SW 1271 (cell line): ENCODE measurements at regions not wholly inside any gene's neighbourhood (a gene's known extent, or its start where the extent isn't known, plus 50 kb on each side); places are given as distances from the start of the nearest gene placed in this dataset.

ENCODE experiments used
- DNase-seq, 2 experiments: peaks; one replicate each; lab custom pipeline; 2025; lab: John Stamatoyannopoulos, UW

- DNase-seq, result no peak
These were observed 87.3 kb upstream of the RAB4A start for GRCh38 chr1:229183588-229183987.

GRCh38 chr1:229184066-229184465, 86.8 kb upstream of the RAB4A start:
- no peak for DNase-seq

DNA sequence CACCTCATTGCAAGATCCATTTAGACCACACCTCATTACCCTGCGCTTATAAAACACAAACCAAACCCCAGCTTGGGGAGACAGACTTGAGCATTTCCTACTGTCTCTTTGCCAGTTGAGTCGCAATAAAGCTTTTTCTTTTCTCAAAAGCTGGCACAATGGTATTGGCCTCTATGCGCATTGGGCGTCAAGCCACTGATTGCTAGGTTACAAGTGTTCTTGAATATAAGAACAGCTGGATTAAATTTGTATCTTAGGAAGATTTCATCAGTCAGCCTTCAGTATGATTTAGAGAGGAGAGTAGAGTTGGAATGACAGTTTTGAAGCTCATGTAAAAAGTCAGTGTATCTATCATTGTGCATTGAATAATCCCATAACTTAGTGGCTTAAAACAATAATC, 84.9 kb upstream of the RAB4A start:
- DNase-seq, result no peak

GRCh38 chr1:229186373-229187056, 84.4 kb upstream of the RAB4A start:
- no peak for DNase-seq

DNA sequence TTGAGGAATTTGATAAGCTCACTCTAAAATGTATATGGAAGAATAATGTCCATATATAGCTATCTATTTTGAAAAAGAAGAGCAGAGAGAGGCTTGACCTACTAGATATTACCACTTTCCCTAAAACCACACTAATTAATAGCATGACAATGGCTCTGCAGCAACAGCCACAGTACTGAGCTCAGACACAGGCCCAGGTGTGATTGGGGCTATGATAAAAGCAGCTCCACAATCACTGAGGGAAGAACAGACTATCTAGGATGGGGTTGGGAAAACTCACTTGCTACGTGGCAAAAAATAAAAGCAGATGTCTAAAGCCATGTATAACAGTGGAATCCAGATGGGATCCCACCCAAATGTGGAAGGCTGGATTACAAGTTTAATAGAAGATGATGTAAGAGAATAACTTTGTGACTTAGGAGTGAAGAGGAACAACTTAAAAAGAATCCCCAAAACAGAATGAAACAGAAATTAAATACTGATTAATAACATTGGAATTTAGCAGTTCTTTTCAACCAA, 80.8 kb upstream of the RAB4A start:
- no peak for DNase-seq

DNA sequence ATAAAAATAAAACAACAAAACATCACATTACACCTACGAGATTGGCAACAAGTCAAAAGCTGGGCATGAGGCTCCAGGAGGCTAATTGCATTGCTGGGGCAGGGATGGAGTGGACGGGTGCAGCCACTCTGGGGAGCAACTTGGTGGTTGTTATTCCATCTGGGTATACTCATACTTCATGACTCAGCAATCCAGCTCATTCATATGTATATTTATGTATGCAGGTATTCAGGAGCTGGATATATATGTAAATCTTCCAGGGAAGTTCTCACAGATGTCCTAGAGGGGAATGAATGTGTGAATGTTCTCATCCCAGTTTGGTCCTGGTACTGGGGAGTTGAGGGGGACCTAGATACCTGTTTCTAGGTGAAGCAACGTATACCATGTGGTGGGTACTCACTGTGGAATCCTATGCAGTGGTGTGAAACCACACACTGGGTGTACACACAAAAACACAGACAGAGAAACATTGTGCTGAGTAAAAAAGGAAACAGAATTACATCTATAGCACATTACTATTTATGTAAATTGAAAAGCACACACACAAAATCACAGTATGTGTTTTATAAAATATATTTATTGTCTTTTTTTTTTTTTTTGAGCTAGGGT, 79.7 kb upstream of the RAB4A start:
- no peak for DNase-seq

DNA sequence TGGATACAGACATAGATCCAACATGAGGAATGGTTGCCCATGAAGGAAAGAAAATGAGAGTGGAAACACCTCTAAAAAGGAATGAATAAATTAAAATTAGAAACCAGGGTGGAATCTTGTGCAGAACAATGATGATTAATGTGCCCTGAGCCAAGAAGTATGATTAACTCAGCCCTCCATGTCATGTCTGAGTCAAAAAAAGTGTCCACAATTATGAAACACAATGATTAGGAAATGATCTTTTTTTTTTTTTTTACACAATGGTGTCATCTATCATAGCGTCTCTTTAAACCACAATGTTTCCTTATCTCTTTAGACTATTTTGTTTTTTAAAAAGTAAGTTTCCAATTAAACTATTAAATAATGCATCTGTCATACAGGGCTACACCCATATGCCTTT, 78.9 kb upstream of the RAB4A start:
- no peak for DNase-seq

DNA sequence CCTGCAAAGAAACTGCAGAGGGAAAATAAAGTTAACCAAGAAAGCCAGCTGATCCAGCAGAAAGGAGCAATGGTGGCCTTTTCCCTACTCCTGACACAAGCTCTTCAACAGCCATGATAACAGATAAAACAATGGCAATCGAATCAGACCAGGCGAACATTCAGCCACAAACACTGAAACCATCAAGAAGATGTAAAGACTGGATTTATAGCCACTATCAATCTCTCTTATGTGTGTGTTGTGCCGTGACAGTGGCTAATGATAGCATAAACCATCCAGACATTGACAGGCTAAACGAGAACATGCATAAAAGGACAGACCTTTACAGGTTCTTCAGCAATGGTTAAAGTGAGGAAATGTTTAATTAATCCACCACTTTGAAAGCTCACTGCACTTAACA, 78.1 kb upstream of the RAB4A start:
- no peak for DNase-seq

- no peak for DNase-seq
These were observed 76.8 kb upstream of the RAB4A start for GRCh38 chr1:229194096-229194495.

GRCh38 chr1:229195246-229195645, 75.7 kb upstream of the RAB4A start:
- no peak for DNase-seq

DNA sequence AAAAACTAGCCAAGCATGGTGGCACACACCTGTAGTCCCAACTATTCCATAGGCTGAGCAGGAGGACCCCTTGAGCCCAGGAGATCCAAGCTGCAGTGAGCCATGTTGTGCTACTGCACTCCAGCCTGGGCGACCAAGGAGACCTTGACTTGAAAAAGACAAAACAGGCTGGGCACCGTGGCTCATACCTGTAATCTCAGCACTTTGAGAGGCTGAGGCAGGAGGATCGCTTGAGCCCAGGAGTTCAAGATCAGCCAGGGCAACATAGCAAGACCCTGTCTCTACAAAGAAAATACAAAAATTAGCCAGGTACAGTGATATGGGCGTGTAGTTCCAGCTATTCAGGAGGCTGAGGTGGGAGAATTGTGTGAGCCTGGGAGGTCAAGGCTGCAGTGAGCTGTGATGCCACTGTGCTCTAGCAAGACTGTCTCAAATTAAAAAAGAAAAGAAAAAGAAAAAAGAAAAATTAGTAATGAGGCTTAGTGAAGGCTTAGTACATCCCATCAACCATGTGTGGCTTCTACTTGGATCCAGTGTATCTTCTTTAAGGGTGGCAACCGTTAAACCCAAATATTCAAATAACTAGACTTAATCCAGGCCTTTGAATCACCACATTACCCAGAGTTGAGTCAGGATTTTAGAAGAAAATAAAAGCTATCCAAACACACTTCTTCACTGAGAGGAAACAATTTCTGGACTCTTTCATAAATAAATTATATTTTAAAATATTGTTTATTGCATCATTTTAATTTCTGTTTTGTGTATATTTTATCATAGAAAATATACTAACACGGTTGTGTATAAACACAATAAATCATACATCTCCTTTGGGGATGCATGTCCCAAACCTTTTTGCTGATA, 74.3 kb upstream of the RAB4A start:
- no peak for DNase-seq

GRCh38 chr1:229197265-229197585, 73.7 kb upstream of the RAB4A start:
- no peak for DNase-seq

DNA sequence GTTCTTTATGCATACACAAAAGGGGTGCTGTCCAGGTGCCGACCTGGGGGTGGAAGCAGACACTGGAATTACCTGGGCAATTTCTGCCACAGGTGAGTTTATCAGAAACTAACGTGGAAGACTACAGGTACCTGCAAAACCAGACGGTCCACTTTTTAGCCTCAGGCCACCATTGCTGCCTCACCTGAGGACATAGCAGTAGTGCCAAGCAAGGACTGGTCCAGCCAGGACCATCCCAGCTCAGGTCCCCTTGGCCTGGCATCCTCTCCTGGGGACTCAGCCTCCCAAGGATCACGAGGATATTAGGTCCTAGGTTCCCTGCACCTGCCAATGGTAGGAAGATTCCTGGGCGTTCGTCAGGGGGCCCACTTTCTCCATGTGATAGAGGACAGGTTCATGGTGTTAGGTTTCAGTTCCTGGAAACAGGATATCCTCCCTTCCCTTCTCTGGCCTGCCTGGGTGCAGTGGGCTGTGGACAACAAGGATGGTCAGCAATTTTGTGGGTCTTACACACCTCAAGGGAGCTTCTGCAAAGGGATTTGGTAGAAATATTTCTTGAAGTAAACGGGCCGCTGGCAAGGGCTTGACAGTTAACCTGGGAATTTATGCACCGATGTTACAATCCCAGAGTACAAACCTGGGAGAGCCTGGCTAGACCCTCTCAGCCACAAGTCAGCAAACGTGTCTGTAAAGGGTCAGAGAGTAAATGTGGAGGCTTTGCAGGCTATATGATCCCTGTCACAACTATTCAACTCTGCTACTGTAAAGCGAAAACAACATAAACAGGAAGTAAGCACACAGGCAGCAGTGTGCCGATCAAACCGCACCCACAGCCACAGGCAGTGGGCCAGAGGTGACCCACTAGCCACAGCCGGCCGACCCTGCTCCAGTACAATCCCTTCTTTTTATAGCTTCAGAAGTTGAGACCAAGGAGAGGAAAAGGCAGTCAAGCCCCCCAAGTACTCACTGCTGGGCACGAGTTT, 71.4 kb upstream of the RAB4A start:
- no peak for DNase-seq

DNA sequence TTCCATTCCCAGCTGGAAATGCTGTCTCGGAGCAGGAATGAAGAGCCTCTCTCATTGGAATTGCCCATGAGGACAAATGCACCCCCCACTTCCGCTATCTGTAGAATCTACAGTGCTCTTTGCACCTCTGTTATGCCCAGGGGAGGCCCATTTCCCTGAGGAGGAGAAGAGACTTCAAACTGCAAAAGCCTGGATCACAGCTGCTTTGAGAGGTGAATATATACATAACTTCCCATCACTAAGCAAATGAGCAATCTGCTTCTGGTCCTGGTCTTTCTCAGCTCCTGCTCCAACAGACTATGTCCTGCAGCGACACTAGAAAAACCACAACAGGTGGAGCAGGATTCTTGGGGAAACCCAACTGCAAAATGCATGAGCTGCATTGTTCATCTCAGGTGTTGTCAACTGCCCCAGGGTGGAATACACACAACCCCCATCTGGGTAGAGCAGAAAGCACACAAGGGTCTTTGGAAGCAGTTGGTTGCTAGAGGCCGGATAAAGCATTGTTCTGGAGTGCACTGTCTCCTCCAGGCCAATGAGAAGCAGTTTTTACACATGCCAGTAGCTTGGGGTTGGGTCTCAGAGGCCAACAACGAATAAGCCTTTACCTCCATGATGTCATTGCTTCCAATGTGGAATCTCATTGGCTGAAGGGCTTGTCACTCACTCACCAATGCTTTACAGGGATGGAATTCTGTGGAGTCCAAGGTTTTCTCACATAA, 67.7 kb upstream of the RAB4A start:
- no peak for DNase-seq

DNA sequence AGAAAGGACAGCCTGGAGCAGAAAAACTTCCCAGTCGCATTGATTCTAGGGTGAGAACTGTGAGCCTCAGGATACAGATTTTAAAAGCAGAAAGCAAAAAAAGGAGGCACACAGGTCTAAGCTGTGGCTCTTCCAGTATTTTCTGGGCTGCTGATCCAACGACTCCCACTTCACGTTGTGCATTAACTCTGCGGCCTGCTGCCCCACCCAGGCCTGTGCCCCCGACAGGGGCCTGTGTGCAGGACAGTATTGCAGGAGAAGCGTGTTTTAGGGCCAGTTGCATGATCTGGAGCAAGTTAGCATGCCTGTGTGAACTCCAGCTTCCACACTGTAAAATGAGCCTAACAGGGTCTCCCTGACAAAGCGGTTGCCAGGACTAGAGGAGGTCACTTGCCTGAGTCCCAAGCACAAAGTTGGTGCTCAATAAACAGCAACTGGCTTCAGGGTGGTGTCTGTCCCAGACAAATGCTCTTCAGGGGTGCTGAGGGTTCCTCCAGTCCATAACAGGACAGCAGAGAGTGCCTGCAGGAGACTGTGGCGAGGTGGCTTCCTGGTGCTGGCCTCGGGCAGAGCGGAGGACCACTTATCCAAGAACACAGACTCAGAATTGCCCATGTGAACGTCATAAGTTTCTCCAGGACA, 66.8 kb upstream of the RAB4A start:
- no peak for DNase-seq

DNA sequence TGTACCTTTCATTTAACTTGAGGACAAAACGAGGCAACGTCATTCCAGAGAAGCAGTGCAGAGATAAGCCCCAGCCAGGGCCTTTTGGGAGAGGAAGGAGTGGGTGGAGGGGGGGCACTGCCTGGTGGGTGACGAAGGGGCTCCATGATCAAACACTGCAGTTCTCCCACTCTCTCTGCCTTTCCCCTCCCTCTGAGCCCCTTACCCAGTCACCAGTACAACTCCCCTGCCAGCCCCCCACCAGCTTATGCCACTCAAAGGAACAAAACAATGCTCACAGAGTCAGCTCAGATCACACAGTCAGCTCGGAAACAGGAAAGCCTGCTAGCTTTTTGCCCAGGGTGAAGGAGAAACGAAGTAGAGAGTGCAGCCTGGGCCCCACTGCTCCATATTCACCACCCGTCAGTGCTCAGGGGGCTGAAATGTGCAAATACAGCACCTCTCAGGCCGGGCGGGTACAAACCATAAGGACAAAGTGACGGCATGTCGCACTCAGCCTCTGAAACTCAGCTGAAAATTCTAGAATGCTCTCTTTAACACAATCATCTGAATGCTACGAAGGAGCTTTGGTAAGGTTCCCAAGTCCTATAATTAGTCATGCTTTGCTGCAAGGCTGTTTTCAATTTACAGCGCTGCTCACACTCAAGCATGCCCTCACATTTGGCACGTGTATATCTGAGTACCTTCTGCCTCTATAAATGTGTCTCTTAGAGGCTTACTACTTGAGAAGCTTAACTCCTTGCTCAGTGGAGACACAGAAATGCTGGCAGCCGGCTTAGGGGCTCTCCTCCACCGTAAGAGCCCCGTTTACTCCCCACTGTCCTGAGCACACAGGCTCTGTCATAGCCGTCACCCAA, 65.8 kb upstream of the RAB4A start:
- DNase-seq, result no peak

DNA sequence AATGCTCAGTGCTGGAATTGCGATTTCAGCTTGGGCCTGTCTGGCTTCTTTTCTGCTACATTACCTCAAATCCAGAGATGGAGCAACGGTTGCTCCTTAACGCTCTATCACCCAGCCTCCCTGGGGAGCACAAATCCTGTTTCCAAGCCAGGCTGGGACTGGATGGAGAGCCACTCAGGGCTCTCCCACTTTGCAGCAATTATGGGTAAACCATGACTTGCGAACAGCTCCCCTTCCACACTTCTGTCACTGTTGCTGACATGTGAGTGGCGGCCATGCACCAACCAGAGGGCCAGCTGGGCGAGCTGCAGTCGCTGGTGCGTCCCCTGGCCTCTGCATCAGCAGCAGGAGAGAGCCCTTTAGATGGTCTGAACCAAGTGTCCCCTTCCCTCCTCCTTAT, 65.1 kb upstream of the RAB4A start:
- no peak for DNase-seq

DNA sequence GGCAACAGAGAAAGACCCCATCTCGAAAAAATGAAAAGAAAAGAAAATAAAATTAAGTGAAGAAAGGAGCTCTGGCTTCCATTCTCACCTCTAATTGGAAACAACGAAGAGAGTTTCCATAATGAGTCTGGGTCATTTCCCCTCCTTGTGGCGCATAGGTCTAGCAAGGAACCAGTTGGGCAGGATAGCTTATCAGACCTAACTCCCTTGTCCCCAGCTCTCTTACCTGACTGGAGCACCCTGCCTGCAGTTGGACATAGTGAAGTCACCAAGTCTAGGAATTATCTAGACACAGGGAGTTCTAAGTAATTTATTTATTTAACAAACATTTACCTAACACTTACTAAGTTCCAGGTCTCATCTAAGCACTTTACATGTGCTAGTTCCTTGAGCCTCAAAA, 63.0 kb upstream of the RAB4A start:
- DNase-seq, result no peak

GRCh38 chr1:229208481-229208880, 62.4 kb upstream of the RAB4A start:
- no peak for DNase-seq

DNA sequence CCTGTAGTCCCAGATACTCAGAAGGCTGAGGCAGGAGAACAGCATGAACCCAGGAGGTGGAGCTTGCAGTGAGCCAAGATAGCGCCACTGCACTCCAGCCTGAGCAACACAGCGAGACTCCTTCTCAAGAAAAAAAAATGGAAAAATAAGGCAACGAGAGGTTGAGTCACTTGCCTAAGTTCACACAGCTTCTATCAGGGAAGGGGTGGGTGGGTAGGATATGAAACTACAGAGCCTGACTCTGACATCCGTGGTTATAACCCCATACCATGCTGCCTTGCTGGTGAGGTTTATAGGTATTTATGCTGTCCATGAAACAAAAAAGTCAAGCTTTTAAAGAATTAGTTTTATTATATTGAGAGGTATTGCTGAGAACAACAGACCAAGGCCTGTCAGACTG, 61.5 kb upstream of the RAB4A start:
- no peak for DNase-seq
